PC-3 (cell line): ENCODE measurements at regions not wholly inside any gene's neighbourhood (a gene's known extent, or its start where the extent isn't known, plus 50 kb on each side); places are given as distances from the start of the nearest gene placed in this dataset.

Source experiments
- ATAC-seq: fragments of 200-7000 bp; cut with Tn5 transposase; 2 replicates; pipeline ENCODE4 v1.9.1; 2020; ENCODE audit warnings: mild to moderate bottlenecking, moderate library complexity
- BruUV-seq: library from RNA; stranded (reverse); fragments of 400-500 nt; replicated peaks from 2 replicates; lab custom pipeline; 2021; lab: Mats Ljungman, UMichigan
- CTCF ChIA-PET: fragments of 300-600 bp; sonication (Branson Sonifier 250); formaldehyde crosslinking; loops from one replicate; lab custom pipeline; 2022; ENCODE audit warnings: antibody characterized with exemption; lab: Charles Lee
- POLR2A ChIA-PET: fragments of 300-600 bp; sonication (Branson Sonifier 250); formaldehyde crosslinking; loops from one replicate; lab custom pipeline; 2022; ENCODE audit warnings: antibody characterized with exemption; ENCODE audit not compliant: unreplicated experiment; lab: Charles Lee
- DNase-seq: peaks from one replicate; pipeline ENCODE4 v3.0.0-alpha.2; 2015
- H2AFZ ChIP-seq: fragments of 300-600 bp; sonication (generic); 2 replicates; pipeline ENCODE4 v1.6.0; 2016; ENCODE audit warnings: antibody characterized with exemption, low read length
- H3F3A ChIP-seq: fragments of 300-600 bp; sonication (generic); one replicate; pipeline ENCODE4 v1.6.0; 2017; ENCODE audit warnings: antibody characterized with exemption, low read length, control low read depth, mild to moderate bottlenecking; ENCODE audit not compliant: unreplicated experiment
- H3K27ac ChIP-seq: fragments of 300-600 bp; sonication (generic); 2 replicates; pipeline ENCODE4 v1.5.1; 2016; ENCODE audit warnings: mild to moderate bottlenecking, low read length
- H3K27me3 ChIP-seq: fragments of 300-600 bp; sonication (generic); 2 replicates; pipeline ENCODE4 v1.6.1; 2016; ENCODE audit warnings: low read length, mixed read lengths
- H3K36me3 ChIP-seq: fragments of 300-600 bp; sonication (generic); 2 replicates; pipeline ENCODE4 v1.6.1; 2016; ENCODE audit warnings: low read depth, mixed run types, low read length, mixed read lengths
- H3K4me1 ChIP-seq: fragments of 300-600 bp; sonication (generic); 2 replicates; pipeline ENCODE4 v1.5.1; 2016; ENCODE audit warnings: low read length; ENCODE audit not compliant: insufficient read depth
- H3K4me2 ChIP-seq: fragments of 300-600 bp; sonication (generic); 2 replicates; pipeline ENCODE4 v1.6.0; 2016; ENCODE audit warnings: low read length
- H3K4me3 ChIP-seq: fragments of 300-600 bp; sonication (generic); 2 replicates; pipeline ENCODE4 v1.5.1; 2016; ENCODE audit warnings: mild to moderate bottlenecking, low read length, mixed read lengths
- H3K79me2 ChIP-seq: fragments of 300-600 bp; sonication (generic); 2 replicates; pipeline ENCODE4 v1.6.1; 2017; ENCODE audit warnings: low read length, mixed read lengths
- H3K9ac ChIP-seq: fragments of 300-600 bp; sonication (generic); 2 replicates; pipeline ENCODE4 v1.6.0; 2016; ENCODE audit warnings: mild to moderate bottlenecking, low read length
- H3K9me2 ChIP-seq: fragments of 300-600 bp; sonication (generic); replicated peaks from 2 replicates; pipeline ENCODE4 v1.6.1; 2016; ENCODE audit warnings: mixed run types, low read length, mixed read lengths
- H3K9me3 ChIP-seq: fragments of 300-600 bp; sonication (generic); 2 replicates; pipeline ENCODE4 v1.6.1; 2016; ENCODE audit warnings: low read length, mixed read lengths
- H4K20me1 ChIP-seq: fragments of 300-600 bp; sonication (generic); 2 replicates; pipeline ENCODE4 v1.6.1; 2016; ENCODE audit warnings: low read length, mixed read lengths
- CTCF ChIP-seq: fragments of 300-600 bp; sonication (generic); conservative IDR thresholded peaks from 2 replicates; pipeline ENCODE4 v1.5.1; 2017; ENCODE audit warnings: antibody characterized with exemption, low read depth, mild to moderate bottlenecking, low read length
- EZH2 ChIP-seq: fragments of 300-600 bp; sonication (generic); IDR thresholded peaks from one replicate; pipeline ENCODE4 v1.6.1; 2017; ENCODE audit warnings: antibody characterized with exemption, mild to moderate bottlenecking, low read length; ENCODE audit not compliant: unreplicated experiment
- EZH2phosphoT487 ChIP-seq: fragments of 300-600 bp; sonication (generic); IDR thresholded peaks from 2 replicates; pipeline ENCODE4 v1.6.1; 2018; ENCODE audit warnings: mild to moderate bottlenecking, antibody characterized with exemption, low read length, borderline replicate concordance
- intact Hi-C: fragments of 100-400 bp; cut with micrococcal nuclease; formaldehyde crosslinking; loops from 2 replicates; pipeline ENCODE4 v1.9.0; 2023

DNA sequence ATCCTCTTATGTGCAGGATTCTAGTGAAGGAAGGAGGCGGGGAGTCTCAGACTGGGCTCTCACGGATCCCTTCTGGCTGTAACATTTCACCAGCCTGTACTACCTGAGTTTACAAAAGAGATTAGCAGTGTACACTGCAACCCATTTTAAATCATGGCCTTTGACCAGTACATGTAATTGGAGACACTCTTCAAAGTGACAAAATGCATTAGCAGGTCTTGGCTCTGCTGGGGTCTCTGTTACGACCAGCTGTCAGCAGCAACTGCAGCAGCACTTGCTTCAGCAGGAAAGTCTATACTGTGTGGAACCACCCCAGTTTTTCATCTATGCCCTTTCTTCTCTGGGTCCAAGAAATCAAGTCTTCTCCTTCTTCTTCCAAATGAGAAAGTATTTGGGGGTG is 322.8 kb upstream of the ASIC2 start:
- Histone ChIP-seq H4K20me1 (no peaks in the 10 kb centered on the region), H3K36me3 (no peaks in the 10 kb centered on the region), H3K4me3 (no peak overlapping the region), H3K4me1 (no peaks in the 10 kb centered on the region), H3F3A (no peaks in the 10 kb centered on the region), H3K9ac (no peak overlapping the region), H3K27ac (no peak overlapping the region), H3K9me3 (no peaks in the 10 kb centered on the region), H3K27me3 (peaks cover 8% of the 10 kb centered on the region; the same call in 1 of the 2 replicates), H3K4me2 (no peak overlapping the region), H3K79me2 (no peaks in the 10 kb centered on the region), H2AFZ (no peak overlapping the region), H3K9me2 (no peaks in the 10 kb centered on the region)
- ChIA-PET CTCF (no interaction called here), POLR2A (no interaction called here)
- no peak for TF ChIP-seq EZH2phosphoT487
- TF ChIP-seq EZH2 = no peak
- DNase-seq (no peak), ATAC-seq (no peak)
- intact Hi-C loops = no loop called here
- no TSS peak for BruUV-seq

DNA sequence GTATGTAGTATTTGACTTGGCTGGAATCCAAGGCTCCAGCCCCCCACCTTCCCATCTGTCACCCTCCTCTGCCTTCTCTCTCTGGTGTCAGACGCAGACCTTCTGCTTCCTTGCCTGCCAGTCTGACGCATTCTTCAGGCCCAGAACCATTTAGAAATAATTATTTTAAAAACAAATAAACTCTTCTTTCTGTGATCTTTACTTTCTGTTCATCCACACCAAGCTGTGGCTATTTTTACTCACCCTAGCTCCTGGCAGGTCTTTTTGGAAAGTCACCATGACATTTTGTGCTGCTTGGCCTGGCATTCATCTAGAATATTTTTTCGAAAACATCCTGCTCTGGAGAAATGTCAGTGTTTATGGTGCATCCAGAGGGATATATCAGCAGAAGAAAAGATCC is 330.7 kb upstream of the ASIC2 start:
- Histone ChIP-seq H3K9me3 (no peaks in the 10 kb centered on the region), H3K9me2 (no peaks in the 10 kb centered on the region), H3K4me2 (no peak overlapping the region), H3F3A (no peaks in the 10 kb centered on the region), H3K4me3 (no peak overlapping the region), H3K36me3 (no peaks in the 10 kb centered on the region), H3K27me3 (peaks cover 22% of the 10 kb centered on the region), H3K79me2 (no peaks in the 10 kb centered on the region), H2AFZ (no peak overlapping the region), H3K4me1 (no peaks in the 10 kb centered on the region), H3K9ac (no peak overlapping the region), H3K27ac (no peak overlapping the region), H4K20me1 (no peaks in the 10 kb centered on the region)
- ATAC-seq (no peak), DNase-seq (no peak)
- ChIA-PET CTCF (no interaction called here), POLR2A (no interaction called here)
- TF ChIP-seq EZH2 = no peak
- TF ChIP-seq CTCF = no peak
- TF ChIP-seq EZH2phosphoT487 = no peak
- BruUV-seq = no TSS peak
- intact Hi-C loops = no loop called here

DNA sequence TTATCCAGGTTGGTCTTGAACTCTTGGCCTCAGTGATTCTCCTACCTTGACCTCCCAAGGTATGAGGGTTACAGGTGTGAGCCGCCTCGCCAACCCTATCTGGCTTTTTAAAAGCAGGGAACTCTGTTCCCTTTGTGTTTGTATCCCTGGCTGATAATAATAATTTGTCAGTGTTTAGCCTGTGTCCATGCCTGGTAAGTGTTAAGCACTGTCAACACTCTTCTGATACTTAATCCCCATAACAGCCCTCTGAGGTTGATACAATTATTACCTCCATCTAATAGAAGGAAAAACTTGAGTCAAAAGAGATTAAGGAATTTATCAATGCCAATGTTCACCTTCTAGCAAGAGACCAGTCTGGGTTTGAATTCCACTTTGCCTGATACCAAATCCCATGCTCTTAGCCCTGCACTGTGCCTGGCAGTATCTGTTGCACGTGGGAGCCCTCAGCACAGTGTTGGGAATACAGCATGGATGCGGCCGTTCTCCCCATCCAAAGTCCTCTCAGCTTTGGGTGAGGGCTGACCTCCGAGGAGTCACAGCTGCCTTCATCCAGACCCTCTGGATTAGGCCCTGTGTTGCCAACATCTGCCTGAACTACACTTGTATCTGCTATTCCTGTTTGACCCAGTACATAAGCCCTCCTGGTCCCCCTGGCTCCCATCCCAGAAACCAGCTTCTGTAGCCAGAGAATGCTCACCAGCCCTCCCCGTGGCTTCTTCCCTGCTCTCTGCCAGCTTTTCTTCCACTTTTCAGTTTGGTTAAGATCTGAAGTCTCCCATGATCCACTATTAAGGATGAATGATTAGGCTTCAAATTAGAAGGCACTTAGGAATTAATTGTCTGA is 335.6 kb upstream of the ASIC2 start:
- no peak overlapping the region for H3K27ac ChIP-seq
- ChIA-PET CTCF (no interaction called here), POLR2A (no interaction called here)
- intact Hi-C loops = no loop called here
- no peaks in the 10 kb centered on the region for H3K9me3 ChIP-seq
- H3K4me1 ChIP-seq = no peaks in the 10 kb centered on the region
- H3K4me2 ChIP-seq = no peak overlapping the region
- no peaks in the 10 kb centered on the region for H3K9me2 ChIP-seq
- H3F3A ChIP-seq = no peaks in the 10 kb centered on the region
- BruUV-seq = no TSS peak
- H2AFZ ChIP-seq = no peak overlapping the region
- TF ChIP-seq EZH2 (no peak), CTCF (no peak), EZH2phosphoT487 (no peak)
- H3K9ac ChIP-seq = no peak overlapping the region
- no peaks in the 10 kb centered on the region for H3K36me3 ChIP-seq
- H4K20me1 ChIP-seq = no peaks in the 10 kb centered on the region
- H3K27me3 ChIP-seq = no peaks in the 10 kb centered on the region
- no peak overlapping the region for H3K4me3 ChIP-seq
- DNase-seq (no peak), ATAC-seq (no peak)
- H3K79me2 ChIP-seq = no peaks in the 10 kb centered on the region
